Activated CD8-positive, alpha-beta memory T cell treated with anti-CD3 and anti-CD28 coated beads, Interleukin-2, amount 50 U/mL, for 48 hours (primary cell): ENCODE measurements at regions not wholly inside any gene's neighbourhood (a gene's known extent, or its start where the extent isn't known, plus 50 kb on each side); places are given as distances from the start of the nearest gene placed in this dataset.
A peak's percentile ranks its signal among the peaks of the same experiment; 100 is the strongest.
"Not testable (repeated sequence)": the region's sequence is repeated elsewhere in the genome, so short reads cannot be mapped to it uniquely, and the experiment has no call there.

ENCODE experiments used
- DNase-seq: peaks from one replicate; pipeline ENCODE4 v3.0.0-alpha.2; 2020

DNA sequence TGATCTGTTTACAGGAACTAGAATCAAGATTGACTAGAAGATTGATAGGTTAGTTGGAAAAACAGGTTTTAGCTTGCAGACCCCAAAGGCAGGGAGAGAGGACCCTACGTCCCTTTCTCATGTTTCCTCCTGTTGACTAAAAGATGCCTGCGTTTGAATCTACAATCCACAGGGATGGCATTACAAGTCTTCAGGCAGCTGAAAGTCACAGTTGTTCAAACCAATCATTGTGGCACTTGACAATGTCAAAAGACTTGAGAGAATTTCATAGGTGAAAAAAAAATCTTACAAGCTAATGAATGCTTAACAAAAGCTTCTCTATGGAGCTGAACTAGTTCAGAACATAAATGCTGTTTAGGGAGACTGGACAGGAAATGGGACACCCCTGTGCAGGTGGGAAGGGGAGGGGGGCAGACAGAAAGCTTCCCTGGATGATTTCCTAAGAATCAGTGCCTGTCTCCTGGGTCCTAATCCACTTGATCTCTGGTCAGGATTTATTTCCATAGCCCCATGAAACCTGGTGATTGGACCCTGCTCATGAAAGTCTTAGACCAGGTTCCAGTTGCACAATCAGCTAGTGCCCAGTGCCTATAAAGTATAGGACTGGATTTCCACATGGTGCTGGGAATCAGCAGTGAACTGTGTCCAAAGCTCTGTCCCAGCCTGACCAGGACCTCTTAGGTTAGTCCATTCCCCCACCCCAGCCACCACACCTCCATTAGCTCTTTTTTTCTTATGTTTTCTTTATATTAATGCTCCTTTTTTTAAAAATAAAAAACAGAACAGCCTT lies 91.6 kb upstream of the BCAR3 start:
- no peak for DNase-seq

GRCh38 chr1:93771843-93772242 lies 90.2 kb upstream of the BCAR3 start:
- no peak for DNase-seq

GRCh38 chr1:93770640-93771039 lies 89.0 kb upstream of the BCAR3 start:
- DNase-seq: no peak

- no peak for DNase-seq
These were observed 88.1 kb upstream of the BCAR3 start for GRCh38 chr1:93769777-93770176.

GRCh38 chr1:93768380-93768863 lies 86.8 kb upstream of the BCAR3 start:
- DNase-seq: no peak

DNA sequence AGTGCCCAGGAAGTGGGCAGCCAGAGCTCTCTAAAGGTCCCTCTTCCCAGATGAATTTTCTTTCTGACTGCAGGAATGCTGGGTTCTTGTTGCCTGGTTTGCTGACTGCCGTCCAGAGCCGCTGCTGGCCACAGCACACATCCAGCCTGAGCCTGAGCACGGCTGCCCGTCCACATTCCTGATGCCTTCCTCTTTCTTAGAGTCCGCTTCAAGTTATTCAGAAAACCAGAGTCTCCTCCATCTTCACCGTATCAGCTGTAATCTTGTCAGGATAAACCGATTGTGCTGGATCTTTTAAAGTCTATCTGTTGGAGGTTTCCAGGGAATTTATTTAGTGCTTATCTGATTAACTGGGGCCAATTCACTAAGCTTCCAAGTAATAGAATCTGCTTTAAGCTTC lies 84.8 kb upstream of the BCAR3 start:
- no peak for DNase-seq

DNA sequence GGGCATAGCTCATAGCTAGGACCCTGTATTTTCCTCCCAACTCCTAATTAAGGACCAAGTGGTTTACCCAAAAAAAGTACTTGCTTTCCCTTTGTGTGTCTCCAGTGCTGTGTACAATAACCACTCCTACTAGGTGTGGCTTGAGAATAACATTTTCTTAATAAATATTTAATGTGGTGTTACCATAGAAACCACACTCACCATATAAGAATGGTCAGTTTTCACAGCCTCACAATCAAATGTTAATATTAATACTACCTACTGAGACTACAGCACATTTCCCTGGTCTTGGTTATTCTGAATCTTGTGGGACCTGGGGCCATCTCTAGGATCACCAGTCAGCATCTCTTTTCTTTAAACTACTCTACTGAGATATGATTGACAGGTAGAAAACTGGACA lies 83.5 kb upstream of the BCAR3 start:
- no peak for DNase-seq

DNA sequence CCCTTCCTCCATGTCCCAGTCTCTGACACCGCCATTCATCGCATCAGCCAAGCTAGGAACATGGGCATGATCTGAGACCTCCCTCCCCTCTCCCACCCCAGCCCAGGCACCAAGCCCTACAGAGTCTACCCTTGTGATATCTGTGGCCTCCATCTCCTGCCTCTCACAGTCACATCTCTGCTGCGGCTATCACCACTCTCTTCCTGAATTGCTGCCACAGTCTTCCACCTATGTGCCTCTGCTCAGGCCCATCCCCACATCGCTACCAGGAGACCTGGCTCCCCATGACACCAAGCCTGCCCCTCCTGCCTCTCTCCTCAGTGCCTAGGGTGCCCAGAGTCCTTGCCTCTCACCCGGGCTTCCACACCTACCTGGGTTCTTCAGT lies 82.7 kb upstream of the BCAR3 start:
- DNase-seq: no peak

- DNase-seq: no peak
These were observed 82.2 kb upstream of the BCAR3 start for GRCh38 chr1:93763704-93764365.

DNA sequence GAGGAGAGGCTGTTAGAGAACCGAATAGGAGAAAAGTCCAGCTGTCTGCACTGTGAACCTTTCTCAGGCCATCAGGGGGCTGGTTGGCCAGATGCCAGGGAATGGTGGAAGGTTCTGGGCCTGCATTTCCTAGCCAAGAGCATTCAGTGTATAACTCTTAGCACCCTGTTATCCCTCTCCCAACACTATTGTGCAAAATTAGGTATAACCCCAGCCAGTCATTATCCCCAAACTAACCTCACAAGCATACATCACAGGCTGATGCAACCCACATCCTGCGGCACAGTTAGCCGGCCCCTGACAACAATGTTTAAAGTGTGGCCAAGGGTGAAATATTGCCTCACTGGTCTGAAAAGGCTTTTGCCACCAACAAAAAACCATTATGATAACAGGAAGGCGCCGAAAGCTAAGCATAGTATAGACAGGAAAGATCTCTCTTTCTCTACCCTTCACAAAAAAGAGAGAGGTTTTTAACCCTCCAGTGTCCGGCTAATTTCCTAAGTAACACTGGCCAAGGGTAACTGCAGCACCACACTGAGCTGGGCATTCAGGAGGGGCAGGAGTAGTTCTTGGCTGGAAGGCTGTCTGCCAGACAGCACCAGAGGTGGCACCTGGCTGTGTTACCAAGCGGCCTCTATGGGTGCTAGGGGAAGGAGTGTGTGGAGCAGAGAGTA lies 77.3 kb upstream of the BCAR3 start:
- peak; percentile 51 for DNase-seq

GRCh38 chr1:93757256-93758036 lies 75.8 kb upstream of the BCAR3 start:
- no peak for DNase-seq

DNA sequence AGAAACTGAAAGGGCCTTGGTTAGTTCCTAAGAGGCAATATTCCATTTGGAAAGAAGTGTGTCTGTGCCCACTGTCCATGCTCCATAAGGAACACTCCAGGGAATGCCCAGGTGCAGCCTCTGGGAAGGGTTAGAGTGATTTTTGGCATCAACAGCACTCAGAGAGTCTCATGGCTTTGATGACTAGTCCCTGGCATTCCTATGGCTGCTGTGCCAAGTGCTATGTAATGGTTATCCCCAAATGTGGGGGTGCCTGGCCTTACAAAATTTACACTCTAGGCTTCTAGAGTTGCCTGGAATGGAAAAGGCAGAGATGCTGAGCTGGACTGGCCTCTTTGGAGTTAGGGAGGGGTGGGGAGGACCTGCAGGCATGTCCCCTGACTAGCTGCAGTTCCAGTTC lies 75.0 kb upstream of the BCAR3 start:
- no peak for DNase-seq

- not testable (repeated sequence) for DNase-seq
These were observed 73.6 kb upstream of the BCAR3 start for GRCh38 chr1:93755251-93755715.

GRCh38 chr1:93753791-93754763 lies 72.4 kb upstream of the BCAR3 start:
- DNase-seq: no peak

- no peak for DNase-seq
These were observed 70.0 kb upstream of the BCAR3 start for GRCh38 chr1:93751377-93752250.

GRCh38 chr1:93750955-93751354 lies 69.3 kb upstream of the BCAR3 start:
- DNase-seq: no peak

- DNase-seq: no peak
These were observed 68.3 kb upstream of the BCAR3 start for GRCh38 chr1:93749894-93750301.

DNA sequence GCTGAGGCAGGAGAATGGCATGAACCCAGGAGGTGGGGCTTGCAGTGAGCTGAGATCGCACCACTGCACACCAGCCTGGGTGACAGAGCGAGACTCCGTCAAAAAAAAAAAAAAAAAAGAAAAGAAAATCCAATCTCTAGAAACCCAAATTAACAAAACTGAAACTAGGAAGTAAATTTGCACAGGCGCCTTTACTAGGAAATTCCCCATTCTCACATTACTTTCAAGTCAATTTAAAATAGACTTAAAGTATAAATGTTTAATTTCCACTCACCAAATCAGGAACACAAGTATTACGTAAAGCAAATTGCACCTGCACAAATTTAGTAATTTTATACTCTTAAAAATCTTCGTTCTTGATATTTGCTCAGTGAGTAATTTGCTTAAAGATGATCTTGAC lies 67.8 kb upstream of the BCAR3 start:
- DNase-seq: no peak

- no peak for DNase-seq
These were observed 64.6 kb upstream of the BCAR3 start for GRCh38 chr1:93746021-93746812.
